Astrocyte of the cerebellum (primary cell): ENCODE measurements at regions not wholly inside any gene's neighbourhood (a gene's known extent, or its start where the extent isn't known, plus 50 kb on each side); places are given as distances from the start of the nearest gene placed in this dataset.

Source experiments
- DNase-seq: peaks from one replicate; pipeline ENCODE4 v3.0.0-alpha.2; 2011; ENCODE audit warnings: low read depth
- H3K4me3 ChIP-seq: 2 replicates; pipeline ENCODE4 v1.5.1; 2011; ENCODE audit warnings: mild to moderate bottlenecking, low read depth, low read length, moderate library complexity
- CTCF ChIP-seq: IDR thresholded peaks from 2 replicates; pipeline ENCODE4 v1.5.1; 2012; ENCODE audit warnings: low read length, low read depth, moderate library complexity, mild to moderate bottlenecking; ENCODE audit errors: missing control alignments
- in situ Hi-C: cut with HindIII; loops from 2 replicates; pipeline ENCODE4 v1.10.0; 2017; ENCODE audit warnings: low sequenced_read_pairs

GRCh38 chr5:10099548-10099947 is 150.1 kb downstream of the ATPSCKMT start:
- TF ChIP-seq CTCF, result no peak
- in situ Hi-C loops, result no loop called here

GRCh38 chr5:10091701-10092100 is 158.0 kb downstream of the ATPSCKMT start:
- no peak for TF ChIP-seq CTCF
- in situ Hi-C loops, result no loop called here
- no peak for DNase-seq
- no peak overlapping the region for H3K4me3 ChIP-seq

More at GRCh38 chr5:10099548-10099947, 150.1 kb downstream of the ATPSCKMT start:
- DNase-seq, result no peak
- no peak overlapping the region for H3K4me3 ChIP-seq

GRCh38 chr5:10090074-10090473 is 159.6 kb downstream of the ATPSCKMT start:
- DNase-seq, result no peak
- TF ChIP-seq CTCF, result no peak
- in situ Hi-C loops, result no loop called here
- no peak overlapping the region for H3K4me3 ChIP-seq

GRCh38 chr5:10085185-10085584 is 164.5 kb downstream of the ATPSCKMT start:
- TF ChIP-seq CTCF, result no peak
- no peak for DNase-seq
- in situ Hi-C loops, result no loop called here
- H3K4me3 ChIP-seq, result no peak overlapping the region

- no peak for DNase-seq
- TF ChIP-seq CTCF, result no peak
- no peak overlapping the region for H3K4me3 ChIP-seq
- in situ Hi-C loops, result no loop called here
Measured at GRCh38 chr5:10081584-10081983, 168.1 kb downstream of the ATPSCKMT start.

- in situ Hi-C loops, result no loop called here
- H3K4me3 ChIP-seq, result no peak overlapping the region
- no peak for TF ChIP-seq CTCF
- no peak for DNase-seq
Measured at GRCh38 chr5:10077791-10078545, 171.7 kb downstream of the ATPSCKMT start.
